Adrenal gland (tissue), 5 donors: ENCODE measurements at regions not wholly inside any gene's neighbourhood (a gene's known extent, or its start where the extent isn't known, plus 50 kb on each side); places are given as distances from the start of the nearest gene placed in this dataset.

ENCODE experiments used
- CTCF ChIP-seq, 6 experiments: fragments of 450-650 bp in 4 of 6; fragments of 200-600 bp in 2 of 6; sonication (generic) in 1 of 6; IDR thresholded peaks; 1 replicate in 5 of 6; 2 replicates in 1 of 6; pipeline versions ENCODE4 v1.5.1 to v1.8.0; 2016 to 2021; ENCODE audit warnings: antibody characterized with exemption in 6 of 6, mild to moderate bottlenecking in 2 of 6, moderate library complexity in 1 of 6
- POLR2A ChIP-seq, 2 donors: fragments of 450-650 bp; IDR thresholded peaks; one replicate each; pipeline ENCODE4 v1.6.1; 2017; ENCODE audit warnings: antibody characterized with exemption in 2 of 2, mild to moderate bottlenecking in 2 of 2, moderate library complexity in 1 of 2
- donor health status: DM: no; HTN: no; CAD: no.

GRCh38 chr9:100784755-100785154 lies 206.9 kb downstream of the CAVIN4 start:
- no peak for TF ChIP-seq CTCF (IDR thresholded peaks at IDR 0.05)
- TF ChIP-seq POLR2A (IDR thresholded peaks at IDR 0.05): no peak
